ENCODE measurements at regions not wholly inside any gene's neighbourhood (a gene's known extent, or its start where the extent isn't known, plus 50 kb on each side); places are given as distances from the start of the nearest gene placed in this dataset.

- no peak for DNase-seq
Measured at GRCh38 chr5:125289606-125290005, 543.2 kb upstream of the ZNF608 start.

GRCh38 chr5:125290935-125291334, 544.5 kb upstream of the ZNF608 start:
- no peak for DNase-seq

- DNase-seq = no peak
Measured at GRCh38 chr5:125291447-125291846, 545.0 kb upstream of the ZNF608 start.

- no peak for DNase-seq
Measured at GRCh38 chr5:125293223-125293622, 546.8 kb upstream of the ZNF608 start.

GRCh38 chr5:125293726-125294125, 547.3 kb upstream of the ZNF608 start:
- no peak for DNase-seq

- no peak for DNase-seq
Measured at GRCh38 chr5:125294844-125295243, 548.4 kb upstream of the ZNF608 start.

- DNase-seq = no peak
Measured at GRCh38 chr5:125295405-125295872, 549.0 kb upstream of the ZNF608 start.

GRCh38 chr5:125298258-125298657, 551.8 kb upstream of the ZNF608 start:
- no peak for DNase-seq

GRCh38 chr5:125298746-125299379, 552.4 kb upstream of the ZNF608 start:
- no peak for DNase-seq

GRCh38 chr5:125301711-125302110, 555.3 kb upstream of the ZNF608 start:
- no peak for DNase-seq

- DNase-seq = no peak
Measured at GRCh38 chr5:125302577-125302976, 556.1 kb upstream of the ZNF608 start.

- no peak for DNase-seq
Measured at GRCh38 chr5:125306741-125307140, 560.3 kb upstream of the ZNF608 start.

- DNase-seq = no peak
Measured at GRCh38 chr5:125310749-125311148, 564.3 kb upstream of the ZNF608 start.

GRCh38 chr5:125311743-125312142, 565.3 kb upstream of the ZNF608 start:
- no peak for DNase-seq

GRCh38 chr5:125313555-125313954, 567.1 kb upstream of the ZNF608 start:
- DNase-seq = no peak

GRCh38 chr5:125315306-125315705, 568.9 kb upstream of the ZNF608 start:
- no peak for DNase-seq

- no peak for DNase-seq
Measured at GRCh38 chr5:125316391-125316790, 570.0 kb upstream of the ZNF608 start.

- DNase-seq = no peak
Measured at GRCh38 chr5:125316915-125317535, 570.6 kb upstream of the ZNF608 start.

GRCh38 chr5:125317536-125317995, 571.1 kb upstream of the ZNF608 start:
- no peak for DNase-seq

- DNase-seq = no peak
Measured at GRCh38 chr5:125321654-125322053, 575.2 kb upstream of the ZNF608 start.

GRCh38 chr5:125323613-125324012, 577.2 kb upstream of the ZNF608 start:
- DNase-seq = no peak

GRCh38 chr5:125325488-125326149, 579.2 kb upstream of the ZNF608 start:
- no peak for DNase-seq

- DNase-seq = no peak
Measured at GRCh38 chr5:125326150-125326510, 579.7 kb upstream of the ZNF608 start.

Data from renal pelvis (tissue), 1 donor.